SK-N-SH (cell line): ENCODE measurements at regions not wholly inside any gene's neighbourhood (a gene's known extent, or its start where the extent isn't known, plus 50 kb on each side); places are given as distances from the start of the nearest gene placed in this dataset.

Source experiments
- ELF1 ChIP-seq: IDR thresholded peaks from 2 replicates; pipeline ENCODE4 v1.4.0; 2012
- EP300 ChIP-seq, 2 experiments: IDR thresholded peaks; 2 replicates each; pipeline versions ENCODE4 v1.4.0 to v1.6.1; 2012; ENCODE audit warnings: borderline replicate concordance in 1 of 2, low read depth in 1 of 2, low read length in 1 of 2
- EZH2phosphoT487 ChIP-seq: fragments of 200-600 bp; sonication (generic); IDR thresholded peaks from 2 replicates; pipeline ENCODE4 v1.6.1; 2017; ENCODE audit warnings: low read depth, mixed run types, mild to moderate bottlenecking, antibody characterized with exemption, moderate library complexity, borderline replicate concordance
- FOSL2 ChIP-seq: IDR thresholded peaks from 2 replicates; pipeline ENCODE4 v1.4.0; 2012; ENCODE audit warnings: low read depth, mild to moderate bottlenecking, moderate library complexity, borderline replicate concordance
- NRF1 ChIP-seq: IDR thresholded peaks from 2 replicates; pipeline ENCODE4 v1.6.1; 2012; ENCODE audit warnings: low read depth, mild to moderate bottlenecking, low read length
- SIN3A ChIP-seq: IDR thresholded peaks from 2 replicates; pipeline ENCODE4 v1.6.1; 2012; ENCODE audit warnings: low read depth, mild to moderate bottlenecking, low read length, moderate library complexity, borderline replicate concordance
- YY1 ChIP-seq: IDR thresholded peaks from 2 replicates; pipeline ENCODE4 v1.4.0; 2012; ENCODE audit warnings: low read depth, mild to moderate bottlenecking
- TF ChIP-seq, protein P1 (sequence below): IDR thresholded peaks from 2 replicates; pipeline ENCODE4 v1.6.1; 2012; ENCODE audit warnings: mild to moderate bottlenecking, low read depth, low read length, moderate library complexity
- TF ChIP-seq, protein P2 (sequence below): IDR thresholded peaks from 2 replicates; pipeline ENCODE4 v1.4.0; 2012; ENCODE audit warnings: low read depth
- TF ChIP-seq, protein P3 (sequence below): fragments of 200-600 bp; sonication (generic); IDR thresholded peaks from 2 replicates; pipeline ENCODE4 v1.6.1; 2017; ENCODE audit warnings: antibody characterized with exemption, mild to moderate bottlenecking, moderate library complexity
- TF ChIP-seq, protein P4 (sequence below): fragments of 150-350 bp; IDR thresholded peaks from 2 replicates; pipeline ENCODE4 v1.6.1; 2017; ENCODE audit warnings: antibody characterized with exemption, low read length, low read depth, borderline replicate concordance

DNA sequence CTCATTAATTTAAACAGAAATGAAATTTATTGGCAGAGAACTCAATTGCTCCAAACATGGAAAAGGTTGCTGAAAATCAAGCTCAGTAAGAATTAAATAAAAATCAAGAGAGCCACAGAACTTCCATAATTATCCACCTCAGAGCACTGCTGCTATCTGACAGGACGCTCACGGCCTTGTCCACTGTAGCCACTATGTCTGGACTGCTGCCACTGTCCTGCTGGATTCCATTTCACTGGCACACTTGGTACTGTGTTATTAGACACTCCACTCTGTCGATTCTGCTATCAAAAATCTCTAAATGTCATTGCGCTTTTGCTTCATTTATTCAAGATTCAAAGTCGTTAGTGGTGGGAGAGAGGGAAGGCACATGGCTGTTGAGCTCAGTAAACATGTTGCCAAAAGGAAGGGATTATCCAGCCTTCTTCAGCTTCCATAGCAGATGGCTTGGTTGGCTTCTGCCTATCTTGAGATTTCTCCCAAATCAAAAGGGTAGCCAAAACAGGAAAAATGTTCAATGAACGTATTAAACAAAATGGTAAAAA is 815.0 kb downstream of the CDH18 start:
- TF ChIP-seq, protein P1, sequence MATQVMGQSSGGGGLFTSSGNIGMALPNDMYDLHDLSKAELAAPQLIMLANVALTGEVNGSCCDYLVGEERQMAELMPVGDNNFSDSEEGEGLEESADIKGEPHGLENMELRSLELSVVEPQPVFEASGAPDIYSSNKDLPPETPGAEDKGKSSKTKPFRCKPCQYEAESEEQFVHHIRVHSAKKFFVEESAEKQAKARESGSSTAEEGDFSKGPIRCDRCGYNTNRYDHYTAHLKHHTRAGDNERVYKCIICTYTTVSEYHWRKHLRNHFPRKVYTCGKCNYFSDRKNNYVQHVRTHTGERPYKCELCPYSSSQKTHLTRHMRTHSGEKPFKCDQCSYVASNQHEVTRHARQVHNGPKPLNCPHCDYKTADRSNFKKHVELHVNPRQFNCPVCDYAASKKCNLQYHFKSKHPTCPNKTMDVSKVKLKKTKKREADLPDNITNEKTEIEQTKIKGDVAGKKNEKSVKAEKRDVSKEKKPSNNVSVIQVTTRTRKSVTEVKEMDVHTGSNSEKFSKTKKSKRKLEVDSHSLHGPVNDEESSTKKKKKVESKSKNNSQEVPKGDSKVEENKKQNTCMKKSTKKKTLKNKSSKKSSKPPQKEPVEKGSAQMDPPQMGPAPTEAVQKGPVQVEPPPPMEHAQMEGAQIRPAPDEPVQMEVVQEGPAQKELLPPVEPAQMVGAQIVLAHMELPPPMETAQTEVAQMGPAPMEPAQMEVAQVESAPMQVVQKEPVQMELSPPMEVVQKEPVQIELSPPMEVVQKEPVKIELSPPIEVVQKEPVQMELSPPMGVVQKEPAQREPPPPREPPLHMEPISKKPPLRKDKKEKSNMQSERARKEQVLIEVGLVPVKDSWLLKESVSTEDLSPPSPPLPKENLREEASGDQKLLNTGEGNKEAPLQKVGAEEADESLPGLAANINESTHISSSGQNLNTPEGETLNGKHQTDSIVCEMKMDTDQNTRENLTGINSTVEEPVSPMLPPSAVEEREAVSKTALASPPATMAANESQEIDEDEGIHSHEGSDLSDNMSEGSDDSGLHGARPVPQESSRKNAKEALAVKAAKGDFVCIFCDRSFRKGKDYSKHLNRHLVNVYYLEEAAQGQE = no peak
- TF ChIP-seq SIN3A (no peak), EZH2phosphoT487 (no peak), ELF1 (no peak), YY1 (no peak), EP300 (IDR thresholded peaks at IDR 0.05; ENCODE audit: borderline replicate concordance in 1 of 2, low read depth in 1 of 2, low read length in 1 of 2) (no peak), FOSL2 (no peak), NRF1 (no peak)
- TF ChIP-seq, protein P2, sequence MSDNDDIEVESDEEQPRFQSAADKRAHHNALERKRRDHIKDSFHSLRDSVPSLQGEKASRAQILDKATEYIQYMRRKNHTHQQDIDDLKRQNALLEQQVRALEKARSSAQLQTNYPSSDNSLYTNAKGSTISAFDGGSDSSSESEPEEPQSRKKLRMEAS = no peak
- TF ChIP-seq, protein P3, sequence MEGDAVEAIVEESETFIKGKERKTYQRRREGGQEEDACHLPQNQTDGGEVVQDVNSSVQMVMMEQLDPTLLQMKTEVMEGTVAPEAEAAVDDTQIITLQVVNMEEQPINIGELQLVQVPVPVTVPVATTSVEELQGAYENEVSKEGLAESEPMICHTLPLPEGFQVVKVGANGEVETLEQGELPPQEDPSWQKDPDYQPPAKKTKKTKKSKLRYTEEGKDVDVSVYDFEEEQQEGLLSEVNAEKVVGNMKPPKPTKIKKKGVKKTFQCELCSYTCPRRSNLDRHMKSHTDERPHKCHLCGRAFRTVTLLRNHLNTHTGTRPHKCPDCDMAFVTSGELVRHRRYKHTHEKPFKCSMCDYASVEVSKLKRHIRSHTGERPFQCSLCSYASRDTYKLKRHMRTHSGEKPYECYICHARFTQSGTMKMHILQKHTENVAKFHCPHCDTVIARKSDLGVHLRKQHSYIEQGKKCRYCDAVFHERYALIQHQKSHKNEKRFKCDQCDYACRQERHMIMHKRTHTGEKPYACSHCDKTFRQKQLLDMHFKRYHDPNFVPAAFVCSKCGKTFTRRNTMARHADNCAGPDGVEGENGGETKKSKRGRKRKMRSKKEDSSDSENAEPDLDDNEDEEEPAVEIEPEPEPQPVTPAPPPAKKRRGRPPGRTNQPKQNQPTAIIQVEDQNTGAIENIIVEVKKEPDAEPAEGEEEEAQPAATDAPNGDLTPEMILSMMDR = no peak
- TF ChIP-seq, protein P4, sequence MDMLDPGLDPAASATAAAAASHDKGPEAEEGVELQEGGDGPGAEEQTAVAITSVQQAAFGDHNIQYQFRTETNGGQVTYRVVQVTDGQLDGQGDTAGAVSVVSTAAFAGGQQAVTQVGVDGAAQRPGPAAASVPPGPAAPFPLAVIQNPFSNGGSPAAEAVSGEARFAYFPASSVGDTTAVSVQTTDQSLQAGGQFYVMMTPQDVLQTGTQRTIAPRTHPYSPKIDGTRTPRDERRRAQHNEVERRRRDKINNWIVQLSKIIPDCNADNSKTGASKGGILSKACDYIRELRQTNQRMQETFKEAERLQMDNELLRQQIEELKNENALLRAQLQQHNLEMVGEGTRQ = no peak
